HL-60 (cell line): ENCODE measurements at regions not wholly inside any gene's neighbourhood (a gene's known extent, or its start where the extent isn't known, plus 50 kb on each side); places are given as distances from the start of the nearest gene placed in this dataset.

Source experiments
- CTCF ChIP-seq: IDR thresholded peaks from one replicate; pipeline ENCODE4 v1.5.1; 2011; ENCODE audit warnings: low read length, control low read depth, inconsistent platforms; ENCODE audit not compliant: insufficient read depth
- POLR2AphosphoS5 ChIP-seq: IDR thresholded peaks from 2 replicates; pipeline ENCODE4 v1.6.1; 2012; ENCODE audit warnings: low read depth

- TF ChIP-seq CTCF (no peak), POLR2AphosphoS5 (no peak)
Measured at GRCh38 chr9:71179183-71179582, 57.8 kb upstream of the TRPM3 start.
